AG10803 (cell line): ENCODE measurements at regions not wholly inside any gene's neighbourhood (a gene's known extent, or its start where the extent isn't known, plus 50 kb on each side); places are given as distances from the start of the nearest gene placed in this dataset.

Experiments
- DNase-seq: peaks from one replicate; pipeline ENCODE4 v3.0.0; 2010; ENCODE audit warnings: low read depth
- H3K4me3 ChIP-seq: 2 replicates; pipeline ENCODE4 v1.5.1; 2011; ENCODE audit warnings: mild to moderate bottlenecking, low read length, control low read depth
- CTCF ChIP-seq: conservative IDR thresholded peaks from 2 replicates; pipeline ENCODE4 v1.5.1; 2011; ENCODE audit warnings: mild to moderate bottlenecking, low read length, control low read depth, inconsistent platforms

GRCh38 chr2:153091344-153091743 lies 372.9 kb downstream of the ARL6IP6 start:
- no peak for DNase-seq
- no peak for TF ChIP-seq CTCF
- H3K4me3 ChIP-seq: no peak overlapping the region

GRCh38 chr2:153079315-153079714 lies 360.9 kb downstream of the ARL6IP6 start:
- DNase-seq: no peak
- no peak overlapping the region for H3K4me3 ChIP-seq
- TF ChIP-seq CTCF: no peak

DNA sequence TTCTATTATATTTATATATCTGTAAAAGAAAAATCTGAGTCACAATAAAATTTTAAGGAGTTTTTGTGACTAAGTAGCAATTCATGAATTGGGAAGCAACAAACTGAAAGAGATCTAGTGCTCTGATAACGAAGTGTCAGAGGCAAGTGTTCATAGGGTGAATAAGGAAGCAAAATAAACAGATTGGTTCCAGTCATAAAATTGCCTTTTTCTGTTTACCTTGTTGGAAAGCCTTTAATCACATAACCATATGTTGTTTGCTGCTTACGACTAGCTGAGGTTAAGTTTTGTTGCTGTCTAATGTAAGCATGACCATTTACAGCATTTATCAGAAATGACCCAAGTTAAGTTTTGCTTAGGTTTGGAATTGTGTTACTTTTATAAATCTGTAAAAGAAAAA lies 358.9 kb downstream of the ARL6IP6 start:
- no peak for TF ChIP-seq CTCF
- no peak overlapping the region for H3K4me3 ChIP-seq
- no peak for DNase-seq

DNA sequence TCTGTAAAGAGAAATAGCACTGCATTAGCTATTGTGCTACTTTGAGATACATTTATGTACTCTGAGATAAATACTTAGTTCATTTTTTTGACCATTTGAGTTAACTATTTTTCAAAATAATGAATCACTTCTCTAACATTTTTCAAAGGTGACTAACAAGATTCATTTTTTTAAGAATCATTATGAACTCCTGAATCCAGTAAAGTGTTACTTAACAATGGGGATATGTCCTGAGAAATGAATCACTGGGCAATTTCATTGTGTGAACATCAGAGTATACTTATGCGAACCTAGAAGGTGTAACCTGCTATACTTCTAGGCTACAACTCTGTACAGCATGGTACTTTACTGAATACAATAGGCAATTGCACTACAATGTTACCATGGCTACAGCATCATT lies 355.8 kb downstream of the ARL6IP6 start:
- no peak for TF ChIP-seq CTCF
- no peak for DNase-seq
- no peak overlapping the region for H3K4me3 ChIP-seq

GRCh38 chr2:153072813-153073212 lies 354.4 kb downstream of the ARL6IP6 start:
- TF ChIP-seq CTCF: no peak
- no peak for DNase-seq
- no peak overlapping the region for H3K4me3 ChIP-seq

GRCh38 chr2:153072077-153072476 lies 353.7 kb downstream of the ARL6IP6 start:
- DNase-seq: no peak
- no peak for TF ChIP-seq CTCF
- no peak overlapping the region for H3K4me3 ChIP-seq

GRCh38 chr2:153071090-153071489 lies 352.7 kb downstream of the ARL6IP6 start:
- DNase-seq: no peak
- H3K4me3 ChIP-seq: no peak overlapping the region
- TF ChIP-seq CTCF: no peak
